HG02970 (cell line): ENCODE measurements at regions not wholly inside any gene's neighbourhood (a gene's known extent, or its start where the extent isn't known, plus 50 kb on each side); places are given as distances from the start of the nearest gene placed in this dataset.
"Not testable (repeated sequence)": the region's sequence is repeated elsewhere in the genome, so short reads cannot be mapped to it uniquely, and the experiment has no call there.

Source experiments
- ATAC-seq: cut with Tn5 transposase; IDR thresholded peaks from one replicate; pipeline ENCODE4 v1.9.1; 2021; ENCODE audit warnings: mild to moderate bottlenecking, moderate library complexity, moderate number of reproducible peaks; ENCODE audit not compliant: unreplicated experiment, low FRiP score

GRCh38 chr19:27876976-27877512 is 1335.9 kb downstream of the UQCRFS1 start:
- no peak for ATAC-seq

- no peak for ATAC-seq
Measured at GRCh38 chr19:27876489-27876888, 1336.5 kb downstream of the UQCRFS1 start.

GRCh38 chr19:27872370-27872769 is 1340.6 kb downstream of the UQCRFS1 start:
- ATAC-seq = no peak

- no peak for ATAC-seq
Measured at GRCh38 chr19:27870293-27870692, 1342.7 kb downstream of the UQCRFS1 start.

- ATAC-seq = no peak
Measured at GRCh38 chr19:27868007-27868406, 1344.9 kb downstream of the UQCRFS1 start.

- no peak for ATAC-seq
Measured at GRCh38 chr19:27865927-27866777, 1346.8 kb downstream of the UQCRFS1 start.

- no peak for ATAC-seq
Measured at GRCh38 chr19:27861411-27861975, 1351.5 kb downstream of the UQCRFS1 start.

GRCh38 chr19:27860309-27860934 is 1352.5 kb downstream of the UQCRFS1 start:
- ATAC-seq = no peak

- no peak for ATAC-seq
Measured at GRCh38 chr19:27859689-27860088, 1353.3 kb downstream of the UQCRFS1 start.

- ATAC-seq = no peak
Measured at GRCh38 chr19:27858981-27859581, 1353.9 kb downstream of the UQCRFS1 start.

- ATAC-seq = not testable (repeated sequence)
Measured at GRCh38 chr19:27852931-27853330, 1360.0 kb downstream of the UQCRFS1 start.

GRCh38 chr19:27851543-27852060 is 1361.3 kb downstream of the UQCRFS1 start:
- no peak for ATAC-seq

GRCh38 chr19:27851002-27851481 is 1361.9 kb downstream of the UQCRFS1 start:
- no peak for ATAC-seq

- ATAC-seq = no peak
Measured at GRCh38 chr19:27846944-27847343, 1366.0 kb downstream of the UQCRFS1 start.

- no peak for ATAC-seq
Measured at GRCh38 chr19:27844261-27844660, 1368.7 kb downstream of the UQCRFS1 start.

GRCh38 chr19:27843861-27844260 is 1369.1 kb downstream of the UQCRFS1 start:
- no peak for ATAC-seq

- no peak for ATAC-seq
Measured at GRCh38 chr19:27833031-27833430, 1379.9 kb downstream of the UQCRFS1 start.

GRCh38 chr19:27828829-27829228 is 1384.1 kb downstream of the UQCRFS1 start:
- no peak for ATAC-seq

GRCh38 chr19:27824108-27824507 is 1388.8 kb downstream of the UQCRFS1 start:
- no peak for ATAC-seq

GRCh38 chr19:27822336-27822735 is 1390.6 kb downstream of the UQCRFS1 start:
- no peak for ATAC-seq
